ENCODE measurements at regions not wholly inside any gene's neighbourhood (a gene's known extent, or its start where the extent isn't known, plus 50 kb on each side); places are given as distances from the start of the nearest gene placed in this dataset.

- H3K27ac ChIP-seq, result no peak overlapping the region
- no peaks in the 10 kb centered on the region for H3K27me3 ChIP-seq
- TF ChIP-seq, protein P1, sequence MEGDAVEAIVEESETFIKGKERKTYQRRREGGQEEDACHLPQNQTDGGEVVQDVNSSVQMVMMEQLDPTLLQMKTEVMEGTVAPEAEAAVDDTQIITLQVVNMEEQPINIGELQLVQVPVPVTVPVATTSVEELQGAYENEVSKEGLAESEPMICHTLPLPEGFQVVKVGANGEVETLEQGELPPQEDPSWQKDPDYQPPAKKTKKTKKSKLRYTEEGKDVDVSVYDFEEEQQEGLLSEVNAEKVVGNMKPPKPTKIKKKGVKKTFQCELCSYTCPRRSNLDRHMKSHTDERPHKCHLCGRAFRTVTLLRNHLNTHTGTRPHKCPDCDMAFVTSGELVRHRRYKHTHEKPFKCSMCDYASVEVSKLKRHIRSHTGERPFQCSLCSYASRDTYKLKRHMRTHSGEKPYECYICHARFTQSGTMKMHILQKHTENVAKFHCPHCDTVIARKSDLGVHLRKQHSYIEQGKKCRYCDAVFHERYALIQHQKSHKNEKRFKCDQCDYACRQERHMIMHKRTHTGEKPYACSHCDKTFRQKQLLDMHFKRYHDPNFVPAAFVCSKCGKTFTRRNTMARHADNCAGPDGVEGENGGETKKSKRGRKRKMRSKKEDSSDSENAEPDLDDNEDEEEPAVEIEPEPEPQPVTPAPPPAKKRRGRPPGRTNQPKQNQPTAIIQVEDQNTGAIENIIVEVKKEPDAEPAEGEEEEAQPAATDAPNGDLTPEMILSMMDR (IDR thresholded peaks at IDR 0.05), result no peak
- no peak for TF ChIP-seq POLR2AphosphoS5 (IDR thresholded peaks at IDR 0.05; ENCODE audit: insufficient read depth in 1 of 2, low read depth in 1 of 2)
- TF ChIP-seq POLR2A (IDR thresholded peaks at IDR 0.05), result no peak
- no peaks in the 10 kb centered on the region for H3K4me1 ChIP-seq
- H3K9me3 ChIP-seq, result no peaks in the 10 kb centered on the region
- no peaks in the 10 kb centered on the region for H3K36me3 ChIP-seq
- intact Hi-C loops (cut with DNase I), result no loop called here
- no peak overlapping the region for H3K4me3 ChIP-seq
- no peak for DNase-seq (ENCODE audit: extremely low spot score in 2 of 2)
Measured at GRCh38 chr6:163774485-163774884, 360.0 kb downstream of the QKI start.

GRCh38 chr6:163773646-163774045, 359.1 kb downstream of the QKI start:
- H3K9me3 ChIP-seq, result no peaks in the 10 kb centered on the region
- H3K4me1 ChIP-seq, result no peaks in the 10 kb centered on the region
- intact Hi-C loops (cut with DNase I), result no loop called here
- no peaks in the 10 kb centered on the region for H3K36me3 ChIP-seq
- H3K27ac ChIP-seq, result no peak overlapping the region
- H3K27me3 ChIP-seq, result no peaks in the 10 kb centered on the region
- TF ChIP-seq POLR2A (IDR thresholded peaks at IDR 0.05) (no peak), POLR2AphosphoS5 (IDR thresholded peaks at IDR 0.05; ENCODE audit: insufficient read depth in 1 of 2, low read depth in 1 of 2) (no peak)
- TF ChIP-seq, protein P1 (IDR thresholded peaks at IDR 0.05), result no peak
- H3K4me3 ChIP-seq, result no peak overlapping the region
- DNase-seq (ENCODE audit: extremely low spot score in 2 of 2), result no peak

GRCh38 chr6:163772701-163773100, 358.2 kb downstream of the QKI start:
- no peak for DNase-seq (ENCODE audit: extremely low spot score in 2 of 2)
- no peaks in the 10 kb centered on the region for H3K4me1 ChIP-seq
- TF ChIP-seq, protein P1 (IDR thresholded peaks at IDR 0.05), result no peak
- TF ChIP-seq POLR2A (IDR thresholded peaks at IDR 0.05), result no peak
- no peak for TF ChIP-seq POLR2AphosphoS5 (IDR thresholded peaks at IDR 0.05; ENCODE audit: insufficient read depth in 1 of 2, low read depth in 1 of 2)
- no peaks in the 10 kb centered on the region for H3K27me3 ChIP-seq
- no peak overlapping the region for H3K27ac ChIP-seq
- H3K36me3 ChIP-seq, result no peaks in the 10 kb centered on the region
- no peak overlapping the region for H3K4me3 ChIP-seq
- no peaks in the 10 kb centered on the region for H3K9me3 ChIP-seq
- intact Hi-C loops (cut with DNase I), result no loop called here

GRCh38 chr6:163771180-163771579, 356.7 kb downstream of the QKI start:
- intact Hi-C loops (cut with DNase I), result no loop called here
- no peak for DNase-seq (ENCODE audit: extremely low spot score in 2 of 2)
- Histone ChIP-seq H3K27me3 (no peaks in the 10 kb centered on the region), H3K4me1 (no peaks in the 10 kb centered on the region), H3K36me3 (no peaks in the 10 kb centered on the region), H3K9me3 (no peaks in the 10 kb centered on the region), H3K27ac (no peak overlapping the region), H3K4me3 (no peak overlapping the region)
- no peak for TF ChIP-seq POLR2AphosphoS5 (IDR thresholded peaks at IDR 0.05; ENCODE audit: insufficient read depth in 1 of 2, low read depth in 1 of 2)

GRCh38 chr6:163768905-163769304, 354.4 kb downstream of the QKI start:
- Histone ChIP-seq H3K4me1 (peaks cover 13% of the 10 kb centered on the region), H3K4me3 (no peak overlapping the region), H3K9me3 (no peaks in the 10 kb centered on the region), H3K36me3 (no peaks in the 10 kb centered on the region), H3K27ac (no peak overlapping the region), H3K27me3 (no peaks in the 10 kb centered on the region)
- intact Hi-C loops (cut with DNase I), result no loop called here
- TF ChIP-seq POLR2A (IDR thresholded peaks at IDR 0.05) (no peak), POLR2AphosphoS5 (IDR thresholded peaks at IDR 0.05; ENCODE audit: insufficient read depth in 1 of 2, low read depth in 1 of 2) (no peak)
- TF ChIP-seq, protein P1 (IDR thresholded peaks at IDR 0.05), result no peak
- no peak for DNase-seq (ENCODE audit: extremely low spot score in 2 of 2)

DNA sequence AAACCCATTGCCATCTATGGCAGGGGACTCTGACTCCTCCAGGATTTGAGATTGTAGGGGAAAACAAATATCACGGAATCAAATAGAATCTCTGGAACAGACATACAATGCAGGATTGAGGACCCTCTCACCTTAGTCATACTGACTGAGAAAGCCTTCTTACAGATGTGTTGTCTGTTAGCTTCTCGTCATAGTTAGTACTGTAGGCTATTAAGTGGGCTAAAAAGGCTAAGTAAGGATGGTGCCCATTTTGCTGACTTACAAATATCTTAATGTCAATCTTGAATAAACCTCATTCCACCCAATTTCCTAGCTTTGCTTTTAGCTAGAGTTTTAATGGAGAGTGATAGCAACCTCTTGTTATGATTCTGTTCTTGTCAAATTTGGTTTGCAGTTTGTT, 352.4 kb downstream of the QKI start:
- TF ChIP-seq POLR2A (IDR thresholded peaks at IDR 0.05) (no peak), POLR2AphosphoS5 (IDR thresholded peaks at IDR 0.05; ENCODE audit: insufficient read depth in 1 of 2, low read depth in 1 of 2) (no peak)
- TF ChIP-seq, protein P1 (IDR thresholded peaks at IDR 0.05), result no peak
- no peaks in the 10 kb centered on the region for H3K27me3 ChIP-seq
- intact Hi-C loops (cut with DNase I), result no loop called here

More for the DNA sequence above, 352.4 kb downstream of the QKI start:
- DNase-seq (ENCODE audit: extremely low spot score in 2 of 2), result no peak
- Histone ChIP-seq H3K4me3 (no peak overlapping the region), H3K9me3 (no peaks in the 10 kb centered on the region), H3K36me3 (no peaks in the 10 kb centered on the region), H3K4me1 (peaks cover 14% of the 10 kb centered on the region), H3K27ac (no peak overlapping the region)
